Keratinocyte (primary cell): ENCODE measurements at regions not wholly inside any gene's neighbourhood (a gene's known extent, or its start where the extent isn't known, plus 50 kb on each side); places are given as distances from the start of the nearest gene placed in this dataset.
A peak's percentile ranks its signal among the peaks of the same experiment; 100 is the strongest.

Experiments used
- DNase-seq: peaks from one replicate; pipeline ENCODE4 v3.0.0-alpha.2; 2011; ENCODE audit warnings: low read depth, missing footprints, low spot score
- FAIRE-seq: peaks from 2 replicates; lab custom pipeline; 2011; peaks lifted over from hg19 to GRCh38; lab: Jason Lieb, UNC
- H2AFZ ChIP-seq: 2 replicates; pipeline ENCODE4 v1.6.0; 2012; ENCODE audit warnings: low read length, control low read depth, inconsistent platforms; ENCODE audit not compliant: control insufficient read depth
- H3K27ac ChIP-seq: 2 replicates; pipeline ENCODE4 v1.5.1; 2011; ENCODE audit warnings: low read length; ENCODE audit not compliant: control insufficient read depth, insufficient read depth
- H3K27me3 ChIP-seq: 3 replicates; pipeline ENCODE4 v1.6.0; 2011; ENCODE audit warnings: low read length; ENCODE audit not compliant: control insufficient read depth, insufficient read depth; ENCODE audit errors: extremely low read depth
- H3K36me3 ChIP-seq, 2 experiments: 2 replicates in 1 of 2; 3 replicates in 1 of 2; pipeline ENCODE4 v1.5.1; 2011; ENCODE audit warnings: low read length in 2 of 2, mild to moderate bottlenecking in 1 of 2; ENCODE audit not compliant: control insufficient read depth in 2 of 2, insufficient read depth in 2 of 2; ENCODE audit errors: extremely low read depth in 1 of 2
- H3K4me1 ChIP-seq: 3 replicates; pipeline ENCODE4 v1.5.1; 2011; ENCODE audit warnings: low read length; ENCODE audit not compliant: control insufficient read depth, insufficient read depth; ENCODE audit errors: extremely low read depth
- H3K4me2 ChIP-seq: 3 replicates; pipeline ENCODE4 v1.6.0; 2011; ENCODE audit warnings: low read depth, low read length; ENCODE audit not compliant: control insufficient read depth, insufficient read depth; ENCODE audit errors: extremely low read depth
- H3K4me3 ChIP-seq, 3 experiments: fragments of 200-600 bp in 1 of 3; sonication (generic) in 1 of 3; 2 replicates in 2 of 3; 3 replicates in 1 of 3; pipeline ENCODE4 v1.5.1; 2011 to 2016; ENCODE audit warnings: low read length in 3 of 3, mild to moderate bottlenecking in 3 of 3, control low read depth in 2 of 3, inconsistent platforms in 1 of 3, low read depth in 1 of 3, mixed read lengths in 1 of 3, mixed run types in 1 of 3, moderate library complexity in 1 of 3; ENCODE audit not compliant: control insufficient read depth in 2 of 3, insufficient read depth in 2 of 3; ENCODE audit errors: extremely low read depth in 1 of 3
- H3K79me2 ChIP-seq: 2 replicates; pipeline ENCODE4 v1.6.0; 2012; ENCODE audit warnings: low read length; ENCODE audit not compliant: control insufficient read depth, insufficient read depth
- H3K9ac ChIP-seq: 3 replicates; pipeline ENCODE4 v1.6.0; 2011; ENCODE audit warnings: low read length; ENCODE audit not compliant: control insufficient read depth, insufficient read depth; ENCODE audit errors: extremely low read depth
- H3K9me1 ChIP-seq: 3 replicates; pipeline ENCODE4 v1.6.0; 2011; ENCODE audit warnings: low read length; ENCODE audit not compliant: control insufficient read depth, insufficient read depth; ENCODE audit errors: extremely low read depth
- H3K9me3 ChIP-seq: 2 replicates; pipeline ENCODE4 v1.5.1; 2012; ENCODE audit warnings: low read depth, low read length; ENCODE audit not compliant: control insufficient read depth
- H4K20me1 ChIP-seq: 3 replicates; pipeline ENCODE4 v1.6.0; 2011; ENCODE audit warnings: low read length; ENCODE audit not compliant: control insufficient read depth, insufficient read depth; ENCODE audit errors: extremely low read depth
- EZH2 ChIP-seq: IDR thresholded peaks from one replicate; pipeline ENCODE4 v1.6.1; 2012; ENCODE audit warnings: inconsistent platforms, mild to moderate bottlenecking, low read length, moderate library complexity
- dilution Hi-C: fragments of 300-500 bp; cut with MboI; formaldehyde crosslinking; loops from one replicate; pipeline ENCODE4 v1.7.0; 2020; ENCODE audit warnings: low sequenced_read_pairs; ENCODE audit not compliant: extremely low pct_ligation_motif_present
- TF ChIP-seq, protein P1 (sequence below), 3 experiments: IDR thresholded peaks in 1 of 3; conservative IDR thresholded peaks in 1 of 3; optimal IDR thresholded peaks in 1 of 3; 2 replicates in 2 of 3; 3 replicates in 1 of 3; pipeline versions ENCODE3 to v1.5.1; 2011; ENCODE audit warnings: low read length in 3 of 3, mild to moderate bottlenecking in 3 of 3, moderate library complexity in 2 of 3, control low read depth in 1 of 3, inconsistent platforms in 1 of 3; ENCODE audit not compliant: insufficient read depth in 2 of 3; ENCODE audit errors: extremely low read depth in 1 of 3

DNA sequence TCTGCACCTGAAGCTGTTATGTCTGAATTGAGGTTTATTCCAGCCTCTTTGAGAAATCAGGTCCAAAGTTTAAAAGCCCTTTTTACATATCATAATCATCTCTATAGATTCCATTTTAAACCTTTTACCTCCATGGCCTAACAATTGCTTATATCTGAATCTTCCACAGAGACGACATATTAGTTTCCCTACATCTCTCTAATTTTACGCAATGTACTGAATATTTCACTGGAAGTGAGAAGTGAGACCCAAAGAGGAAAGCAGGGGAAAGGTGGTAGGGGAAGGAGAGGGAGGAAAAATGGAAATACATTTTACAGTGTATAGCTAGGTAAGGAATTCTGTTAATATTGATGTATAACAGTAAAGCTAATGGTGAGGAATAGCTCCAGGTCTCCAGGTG, 189.6 kb downstream of the MZT1 start:
- Histone ChIP-seq H3K36me3 (no peaks in the 10 kb centered on the region), H3K9me3 (no peaks in the 10 kb centered on the region), H3K9ac (no peak overlapping the region), H3K4me1 (peaks cover 11% of the 10 kb centered on the region), H3K9me1 (no peaks in the 10 kb centered on the region), H3K79me2 (no peaks in the 10 kb centered on the region), H2AFZ (no peak overlapping the region), H3K4me2 (no peak overlapping the region), H3K4me3 (no peak overlapping the region), H3K27ac (no peak overlapping the region), H3K27me3 (peaks cover 3% of the 10 kb centered on the region), H4K20me1 (no peaks in the 10 kb centered on the region)
- dilution Hi-C loops, result no loop called here
- no peak for DNase-seq
- TF ChIP-seq, protein P1, sequence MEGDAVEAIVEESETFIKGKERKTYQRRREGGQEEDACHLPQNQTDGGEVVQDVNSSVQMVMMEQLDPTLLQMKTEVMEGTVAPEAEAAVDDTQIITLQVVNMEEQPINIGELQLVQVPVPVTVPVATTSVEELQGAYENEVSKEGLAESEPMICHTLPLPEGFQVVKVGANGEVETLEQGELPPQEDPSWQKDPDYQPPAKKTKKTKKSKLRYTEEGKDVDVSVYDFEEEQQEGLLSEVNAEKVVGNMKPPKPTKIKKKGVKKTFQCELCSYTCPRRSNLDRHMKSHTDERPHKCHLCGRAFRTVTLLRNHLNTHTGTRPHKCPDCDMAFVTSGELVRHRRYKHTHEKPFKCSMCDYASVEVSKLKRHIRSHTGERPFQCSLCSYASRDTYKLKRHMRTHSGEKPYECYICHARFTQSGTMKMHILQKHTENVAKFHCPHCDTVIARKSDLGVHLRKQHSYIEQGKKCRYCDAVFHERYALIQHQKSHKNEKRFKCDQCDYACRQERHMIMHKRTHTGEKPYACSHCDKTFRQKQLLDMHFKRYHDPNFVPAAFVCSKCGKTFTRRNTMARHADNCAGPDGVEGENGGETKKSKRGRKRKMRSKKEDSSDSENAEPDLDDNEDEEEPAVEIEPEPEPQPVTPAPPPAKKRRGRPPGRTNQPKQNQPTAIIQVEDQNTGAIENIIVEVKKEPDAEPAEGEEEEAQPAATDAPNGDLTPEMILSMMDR (optimal IDR thresholded peaks at IDR 0.05 in 1 of 3, IDR thresholded peaks at IDR 0.05 in 1 of 3, conservative IDR thresholded peaks at IDR 0.05 in 1 of 3; ENCODE audit: extremely low read depth in 1 of 3, insufficient read depth in 2 of 3, low read length in 3 of 3), result no peak
- no peak for TF ChIP-seq EZH2
- no peak for FAIRE-seq

DNA sequence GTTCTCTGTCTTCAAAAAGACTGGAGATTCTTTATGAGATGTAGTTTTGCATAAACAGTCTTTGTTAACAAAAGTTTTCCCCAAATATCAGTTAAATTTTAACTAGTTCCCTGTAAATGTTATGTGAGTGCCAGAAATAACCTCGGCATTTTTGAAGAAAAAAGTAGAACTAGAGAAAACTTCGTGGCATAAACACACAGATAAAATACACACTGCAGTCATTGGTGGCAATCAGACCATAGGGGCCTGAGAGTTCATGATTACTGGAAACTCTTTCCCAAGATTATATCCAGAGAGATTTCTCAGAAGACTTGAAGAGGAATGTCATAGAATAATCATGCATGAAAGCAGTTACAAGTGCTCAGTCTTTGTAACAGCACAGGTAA, 190.0 kb downstream of the MZT1 start:
- H3K79me2 ChIP-seq, result no peaks in the 10 kb centered on the region
- peaks cover 11% of the 10 kb centered on the region for H3K4me1 ChIP-seq
- no peak overlapping the region for H3K9ac ChIP-seq
- TF ChIP-seq EZH2, result no peak
- TF ChIP-seq, protein P1 (optimal IDR thresholded peaks at IDR 0.05 in 1 of 3, IDR thresholded peaks at IDR 0.05 in 1 of 3, conservative IDR thresholded peaks at IDR 0.05 in 1 of 3; ENCODE audit: extremely low read depth in 1 of 3, insufficient read depth in 2 of 3, low read length in 3 of 3), result no peak
- no peaks in the 10 kb centered on the region for H3K9me1 ChIP-seq
- H3K36me3 ChIP-seq, result no peaks in the 10 kb centered on the region
- H3K9me3 ChIP-seq, result no peaks in the 10 kb centered on the region
- FAIRE-seq, result no peak
- no peak overlapping the region for H3K4me3 ChIP-seq
- DNase-seq, result no peak
- peak overlapping the region; percentile 4 for H2AFZ ChIP-seq
- H4K20me1 ChIP-seq, result no peaks in the 10 kb centered on the region
- dilution Hi-C loops, result no loop called here
- H3K4me2 ChIP-seq, result no peak overlapping the region
- H3K27me3 ChIP-seq, result peaks cover 3% of the 10 kb centered on the region
- H3K27ac ChIP-seq, result no peak overlapping the region
